GM23338 (cell line): ENCODE measurements at regions not wholly inside any gene's neighbourhood (a gene's known extent, or its start where the extent isn't known, plus 50 kb on each side); places are given as distances from the start of the nearest gene placed in this dataset.
"Not testable (repeated sequence)": the region's sequence is repeated elsewhere in the genome, so short reads cannot be mapped to it uniquely, and the experiment has no call there.

Experiments
- ATAC-seq: fragments of 200-7000 bp; cut with Tn5 transposase; 3 replicates; pipeline ENCODE4 v1.9.1; 2020
- DNase-seq: peaks from one replicate; pipeline ENCODE4 v3.0.0-alpha.2; 2015; ENCODE audit warnings: low spot score
- H2AFZ ChIP-seq: fragments of 200-600 bp; sonication (generic); 2 replicates; pipeline ENCODE4 v1.8.0; 2016; ENCODE audit warnings: antibody characterized with exemption, mild to moderate bottlenecking, moderate library complexity
- H3F3A ChIP-seq: fragments of 200-600 bp; sonication (generic); replicated peaks from 2 replicates; pipeline ENCODE4 v1.8.0; 2017; ENCODE audit warnings: antibody characterized with exemption, mixed run types, low read depth
- H3K27ac ChIP-seq: fragments of 200-600 bp; sonication (generic); 2 replicates; pipeline ENCODE4 v1.6.1; 2016; ENCODE audit warnings: low read depth
- H3K27me3 ChIP-seq: fragments of 200-600 bp; sonication (generic); 2 replicates; pipeline ENCODE4 v1.8.0; 2016; ENCODE audit warnings: mild to moderate bottlenecking, mixed run types, moderate library complexity; ENCODE audit not compliant: insufficient read depth
- H3K36me3 ChIP-seq: fragments of 200-600 bp; sonication (generic); 2 replicates; pipeline ENCODE4 v1.8.0; 2016; ENCODE audit warnings: mild to moderate bottlenecking; ENCODE audit not compliant: insufficient read depth
- H3K4me1 ChIP-seq: fragments of 200-600 bp; sonication (generic); 2 replicates; pipeline ENCODE4 v1.8.0; 2016; ENCODE audit warnings: mild to moderate bottlenecking, moderate library complexity; ENCODE audit not compliant: insufficient read depth
- H3K4me2 ChIP-seq: fragments of 200-600 bp; sonication (generic); 2 replicates; pipeline ENCODE4 v1.7.1; 2017; ENCODE audit warnings: mixed run types
- H3K4me3 ChIP-seq: fragments of 200-600 bp; sonication (generic); 2 replicates; pipeline ENCODE4 v1.6.1; 2016; ENCODE audit warnings: mixed run types
- H3K79me2 ChIP-seq: fragments of 200-600 bp; sonication (generic); replicated peaks from 2 replicates; pipeline ENCODE4 v1.8.0; 2017; ENCODE audit warnings: mild to moderate bottlenecking; ENCODE audit not compliant: insufficient read depth
- H3K9me2 ChIP-seq: fragments of 200-600 bp; sonication (generic); 2 replicates; pipeline ENCODE4 v1.8.0; 2017; ENCODE audit not compliant: insufficient read depth
- H4K20me1 ChIP-seq: fragments of 200-600 bp; sonication (generic); replicated peaks from 2 replicates; pipeline ENCODE4 v1.8.0; 2017; ENCODE audit warnings: mild to moderate bottlenecking; ENCODE audit not compliant: insufficient read depth
- H3K27ac Mint-ChIP-seq: 2 replicates; pipeline ENCODE4 v1.8.0; 2020; ENCODE audit warnings: inconsistent platforms, mild to moderate bottlenecking, moderate library complexity, mixed read lengths
- H3K27me3 Mint-ChIP-seq: 3 replicates; pipeline ENCODE4 v1.8.0; 2022; ENCODE audit warnings: low read depth, mild to moderate bottlenecking, moderate library complexity, mixed read lengths, inconsistent platforms; ENCODE audit not compliant: insufficient read depth, poor library complexity
- H3K36me3 Mint-ChIP-seq: 3 replicates; pipeline ENCODE4 v1.8.0; 2021; ENCODE audit warnings: low read depth, mild to moderate bottlenecking, inconsistent platforms, moderate library complexity, mixed read lengths
- H3K4me1 Mint-ChIP-seq: 3 replicates; pipeline ENCODE4 v1.8.0; 2020; ENCODE audit warnings: mild to moderate bottlenecking, inconsistent platforms, mixed read lengths
- H3K4me3 Mint-ChIP-seq: 3 replicates; pipeline ENCODE4 v1.8.0; 2021; ENCODE audit warnings: moderate library complexity, mild to moderate bottlenecking, inconsistent platforms, mixed read lengths
- H3K9me3 Mint-ChIP-seq: 3 replicates; pipeline ENCODE4 v1.8.0; 2020; ENCODE audit warnings: moderate library complexity, mild to moderate bottlenecking, inconsistent platforms, mixed read lengths
- CREB1 ChIP-seq: fragments of 250-450 bp; sonication (Bioruptor Pico); IDR thresholded peaks from 2 replicates; pipeline ENCODE4 v1.5.0; 2020; ENCODE audit warnings: low read depth, mild to moderate bottlenecking, moderate library complexity
- EZH2phosphoT487 ChIP-seq: fragments of 200-600 bp; sonication (generic); IDR thresholded peaks from one replicate; pipeline ENCODE4 v1.8.1; 2018; ENCODE audit warnings: antibody characterized with exemption; ENCODE audit not compliant: unreplicated experiment
- JUNB ChIP-seq: IDR thresholded peaks from one replicate; pipeline ENCODE4 v1.6.1; 2016; ENCODE audit warnings: antibody characterized with exemption; ENCODE audit not compliant: unreplicated experiment
- POLR2AphosphoS5 ChIP-seq: IDR thresholded peaks from 2 replicates; pipeline ENCODE4 v1.6.1; 2016; ENCODE audit warnings: antibody characterized with exemption, low read depth
- STAT1 ChIP-seq: IDR thresholded peaks from one replicate; pipeline ENCODE4 v1.6.1; 2016; ENCODE audit warnings: antibody characterized with exemption; ENCODE audit not compliant: unreplicated experiment
- ZNF114 ChIP-seq: fragments of 250-450 bp; sonication (Bioruptor Pico); IDR thresholded peaks from 2 replicates; pipeline ENCODE4 v1.5.0; 2020; ENCODE audit warnings: mild to moderate bottlenecking, moderate library complexity
- ZNF331 ChIP-seq: fragments of 250-450 bp; sonication (Bioruptor Pico); IDR thresholded peaks from 2 replicates; pipeline ENCODE4 v1.5.0; 2020; ENCODE audit warnings: low read depth, mild to moderate bottlenecking, moderate library complexity
- TF ChIP-seq, protein P1 (sequence below): fragments of 250-450 bp; sonication (Bioruptor Pico); IDR thresholded peaks from 2 replicates; pipeline ENCODE4 v1.5.0; 2020; ENCODE audit warnings: mild to moderate bottlenecking, moderate library complexity
- TF ChIP-seq, protein P2 (sequence below), 2 experiments: fragments of 200-600 bp in 1 of 2; sonication (generic) in 1 of 2; conservative IDR thresholded peaks; 2 replicates each; pipeline versions ENCODE4 v1.5.1 to v1.6.1; 2016 to 2017; ENCODE audit warnings: antibody characterized with exemption in 2 of 2, low read depth in 2 of 2, mild to moderate bottlenecking in 2 of 2, moderate library complexity in 1 of 2
- TF ChIP-seq, protein P3 (sequence below): IDR thresholded peaks from 2 replicates; pipeline ENCODE4 v1.6.1; 2016; ENCODE audit warnings: antibody characterized with exemption

DNA sequence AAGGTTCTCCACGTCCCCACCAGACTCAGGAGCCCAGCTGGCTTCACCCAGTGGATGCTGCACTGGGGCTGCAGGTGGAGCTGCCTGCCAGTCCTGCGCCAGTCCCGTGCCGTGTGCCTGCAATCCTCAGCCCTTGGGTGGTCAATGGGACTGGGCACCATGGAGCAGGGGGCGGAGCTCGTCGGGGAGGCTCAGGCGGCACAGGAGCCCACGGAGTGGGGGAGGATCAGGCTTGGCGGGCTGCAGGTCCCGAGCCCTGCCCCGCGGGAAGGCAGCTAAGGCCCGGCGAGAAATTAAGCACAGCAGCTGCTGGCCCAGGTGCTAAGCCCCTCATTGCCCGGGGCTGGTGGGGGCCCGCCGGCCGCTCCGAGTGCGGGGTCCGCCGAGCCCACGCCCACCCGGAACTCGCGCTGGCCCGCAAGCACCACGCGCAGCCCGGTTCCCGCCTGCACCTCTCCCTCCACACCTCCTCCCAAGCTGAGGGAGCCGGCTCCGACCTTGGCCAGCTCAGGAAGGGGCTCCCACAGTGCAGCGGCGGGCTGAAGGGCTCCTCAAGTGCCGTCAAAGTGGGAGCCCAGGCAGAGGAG is 87.6 kb downstream of the DNAJB9 start:
- H3K36me3 Mint-ChIP-seq, H3K9me2 ChIP-seq, H3K4me2 ChIP-seq, H3K27ac ChIP-seq, H2AFZ ChIP-seq, H3K27me3 ChIP-seq, H4K20me1 ChIP-seq, H3K4me1 ChIP-seq, H3K4me3 ChIP-seq, H3K79me2 ChIP-seq, DNase-seq, ATAC-seq, H3K36me3 ChIP-seq, H3K27ac Mint-ChIP-seq, H3F3A ChIP-seq, H3K9me3 Mint-ChIP-seq, H3K4me1 Mint-ChIP-seq, H3K4me3 Mint-ChIP-seq, H3K27me3 Mint-ChIP-seq: not testable (repeated sequence)

DNA sequence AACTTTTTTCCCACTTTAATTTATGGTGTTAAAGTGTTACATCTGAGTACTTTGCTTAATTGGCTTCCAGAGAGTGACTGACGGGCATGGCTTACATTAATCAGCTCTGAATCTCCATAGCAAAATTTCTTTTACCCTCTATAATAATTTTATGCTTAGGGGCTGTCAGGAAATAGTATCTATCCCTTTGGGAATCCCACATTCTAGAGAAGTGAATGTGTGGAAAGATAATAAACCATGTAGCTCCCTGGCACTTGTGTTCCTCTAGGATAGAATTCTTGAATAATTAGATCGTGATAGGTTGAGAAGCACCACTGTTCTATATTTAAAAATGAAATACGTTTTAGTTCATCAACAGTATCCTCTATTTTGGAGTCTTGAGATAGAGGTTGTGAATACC is 89.6 kb downstream of the DNAJB9 start:
- H3K27me3 Mint-ChIP-seq = no peaks in the 10 kb centered on the region
- no peak for DNase-seq

More for the DNA sequence above, 89.6 kb downstream of the DNAJB9 start:
- ATAC-seq = no peak
- no peaks in the 10 kb centered on the region for H3K9me3 Mint-ChIP-seq
- no peaks in the 10 kb centered on the region; the same call in 2 of the 3 replicates for H3K4me1 Mint-ChIP-seq
- no peaks in the 10 kb centered on the region for H3K36me3 Mint-ChIP-seq
- no peak overlapping the region for H3K4me2 ChIP-seq
- H2AFZ ChIP-seq = no peak overlapping the region
- no peaks in the 10 kb centered on the region for H4K20me1 ChIP-seq
- H3F3A ChIP-seq = no peaks in the 10 kb centered on the region
- no peaks in the 10 kb centered on the region for H3K27me3 ChIP-seq
- H3K4me3 ChIP-seq = no peak overlapping the region
- H3K27ac ChIP-seq = no peak overlapping the region
- no peak overlapping the region for H3K4me3 Mint-ChIP-seq
- no peak overlapping the region for H3K27ac Mint-ChIP-seq
- no peaks in the 10 kb centered on the region for H3K36me3 ChIP-seq
- H3K79me2 ChIP-seq = no peaks in the 10 kb centered on the region
- H3K4me1 ChIP-seq = no peaks in the 10 kb centered on the region
- no peaks in the 10 kb centered on the region for H3K9me2 ChIP-seq
- TF ChIP-seq POLR2AphosphoS5 (no peak), ZNF114 (CRISPR knock-in tag) (no peak), EZH2phosphoT487 (no peak), JUNB (no peak), STAT1 (no peak), CREB1 (CRISPR knock-in tag) (no peak), ZNF331 (CRISPR knock-in tag) (no peak)
- TF ChIP-seq, protein P1, sequence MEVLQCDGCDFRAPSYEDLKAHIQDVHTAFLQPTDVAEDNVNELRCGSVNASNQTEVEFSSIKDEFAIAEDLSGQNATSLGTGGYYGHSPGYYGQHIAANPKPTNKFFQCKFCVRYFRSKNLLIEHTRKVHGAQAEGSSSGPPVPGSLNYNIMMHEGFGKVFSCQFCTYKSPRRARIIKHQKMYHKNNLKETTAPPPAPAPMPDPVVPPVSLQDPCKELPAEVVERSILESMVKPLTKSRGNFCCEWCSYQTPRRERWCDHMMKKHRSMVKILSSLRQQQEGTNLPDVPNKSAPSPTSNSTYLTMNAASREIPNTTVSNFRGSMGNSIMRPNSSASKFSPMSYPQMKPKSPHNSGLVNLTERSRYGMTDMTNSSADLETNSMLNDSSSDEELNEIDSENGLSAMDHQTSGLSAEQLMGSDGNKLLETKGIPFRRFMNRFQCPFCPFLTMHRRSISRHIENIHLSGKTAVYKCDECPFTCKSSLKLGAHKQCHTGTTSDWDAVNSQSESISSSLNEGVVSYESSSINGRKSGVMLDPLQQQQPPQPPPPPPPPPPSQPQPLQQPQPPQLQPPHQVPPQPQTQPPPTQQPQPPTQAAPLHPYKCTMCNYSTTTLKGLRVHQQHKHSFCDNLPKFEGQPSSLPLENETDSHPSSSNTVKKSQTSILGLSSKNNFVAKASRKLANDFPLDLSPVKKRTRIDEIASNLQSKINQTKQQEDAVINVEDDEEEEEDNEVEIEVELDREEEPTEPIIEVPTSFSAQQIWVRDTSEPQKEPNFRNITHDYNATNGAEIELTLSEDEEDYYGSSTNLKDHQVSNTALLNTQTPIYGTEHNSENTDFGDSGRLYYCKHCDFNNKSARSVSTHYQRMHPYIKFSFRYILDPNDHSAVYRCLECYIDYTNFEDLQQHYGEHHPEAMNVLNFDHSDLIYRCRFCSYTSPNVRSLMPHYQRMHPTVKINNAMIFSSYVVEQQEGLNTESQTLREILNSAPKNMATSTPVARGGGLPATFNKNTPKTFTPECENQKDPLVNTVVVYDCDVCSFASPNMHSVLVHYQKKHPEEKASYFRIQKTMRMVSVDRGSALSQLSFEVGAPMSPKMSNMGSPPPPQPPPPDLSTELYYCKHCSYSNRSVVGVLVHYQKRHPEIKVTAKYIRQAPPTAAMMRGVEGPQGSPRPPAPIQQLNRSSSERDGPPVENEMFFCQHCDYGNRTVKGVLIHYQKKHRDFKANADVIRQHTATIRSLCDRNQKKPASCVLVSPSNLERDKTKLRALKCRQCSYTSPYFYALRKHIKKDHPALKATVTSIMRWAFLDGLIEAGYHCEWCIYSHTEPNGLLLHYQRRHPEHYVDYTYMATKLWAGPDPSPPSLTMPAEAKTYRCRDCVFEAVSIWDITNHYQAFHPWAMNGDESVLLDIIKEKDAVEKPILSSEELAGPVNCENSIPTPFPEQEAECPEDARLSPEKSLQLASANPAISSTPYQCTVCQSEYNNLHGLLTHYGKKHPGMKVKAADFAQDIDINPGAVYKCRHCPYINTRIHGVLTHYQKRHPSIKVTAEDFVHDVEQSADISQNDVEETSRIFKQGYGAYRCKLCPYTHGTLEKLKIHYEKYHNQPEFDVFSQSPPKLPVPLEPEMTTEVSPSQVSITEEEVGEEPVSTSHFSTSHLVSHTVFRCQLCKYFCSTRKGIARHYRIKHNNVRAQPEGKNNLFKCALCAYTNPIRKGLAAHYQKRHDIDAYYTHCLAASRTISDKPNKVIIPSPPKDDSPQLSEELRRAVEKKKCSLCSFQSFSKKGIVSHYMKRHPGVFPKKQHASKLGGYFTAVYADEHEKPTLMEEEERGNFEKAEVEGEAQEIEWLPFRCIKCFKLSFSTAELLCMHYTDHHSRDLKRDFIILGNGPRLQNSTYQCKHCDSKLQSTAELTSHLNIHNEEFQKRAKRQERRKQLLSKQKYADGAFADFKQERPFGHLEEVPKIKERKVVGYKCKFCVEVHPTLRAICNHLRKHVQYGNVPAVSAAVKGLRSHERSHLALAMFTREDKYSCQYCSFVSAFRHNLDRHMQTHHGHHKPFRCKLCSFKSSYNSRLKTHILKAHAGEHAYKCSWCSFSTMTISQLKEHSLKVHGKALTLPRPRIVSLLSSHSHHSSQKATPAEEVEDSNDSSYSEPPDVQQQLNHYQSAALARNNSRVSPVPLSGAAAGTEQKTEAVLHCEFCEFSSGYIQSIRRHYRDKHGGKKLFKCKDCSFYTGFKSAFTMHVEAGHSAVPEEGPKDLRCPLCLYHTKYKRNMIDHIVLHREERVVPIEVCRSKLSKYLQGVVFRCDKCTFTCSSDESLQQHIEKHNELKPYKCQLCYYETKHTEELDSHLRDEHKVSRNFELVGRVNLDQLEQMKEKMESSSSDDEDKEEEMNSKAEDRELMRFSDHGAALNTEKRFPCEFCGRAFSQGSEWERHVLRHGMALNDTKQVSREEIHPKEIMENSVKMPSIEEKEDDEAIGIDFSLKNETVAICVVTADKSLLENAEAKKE (CRISPR knock-in tag) = no peak
- TF ChIP-seq, protein P2, sequence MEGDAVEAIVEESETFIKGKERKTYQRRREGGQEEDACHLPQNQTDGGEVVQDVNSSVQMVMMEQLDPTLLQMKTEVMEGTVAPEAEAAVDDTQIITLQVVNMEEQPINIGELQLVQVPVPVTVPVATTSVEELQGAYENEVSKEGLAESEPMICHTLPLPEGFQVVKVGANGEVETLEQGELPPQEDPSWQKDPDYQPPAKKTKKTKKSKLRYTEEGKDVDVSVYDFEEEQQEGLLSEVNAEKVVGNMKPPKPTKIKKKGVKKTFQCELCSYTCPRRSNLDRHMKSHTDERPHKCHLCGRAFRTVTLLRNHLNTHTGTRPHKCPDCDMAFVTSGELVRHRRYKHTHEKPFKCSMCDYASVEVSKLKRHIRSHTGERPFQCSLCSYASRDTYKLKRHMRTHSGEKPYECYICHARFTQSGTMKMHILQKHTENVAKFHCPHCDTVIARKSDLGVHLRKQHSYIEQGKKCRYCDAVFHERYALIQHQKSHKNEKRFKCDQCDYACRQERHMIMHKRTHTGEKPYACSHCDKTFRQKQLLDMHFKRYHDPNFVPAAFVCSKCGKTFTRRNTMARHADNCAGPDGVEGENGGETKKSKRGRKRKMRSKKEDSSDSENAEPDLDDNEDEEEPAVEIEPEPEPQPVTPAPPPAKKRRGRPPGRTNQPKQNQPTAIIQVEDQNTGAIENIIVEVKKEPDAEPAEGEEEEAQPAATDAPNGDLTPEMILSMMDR (conservative IDR thresholded peaks at IDR 0.05; ENCODE audit: low read depth in 2 of 2) = no peak
- TF ChIP-seq, protein P3, sequence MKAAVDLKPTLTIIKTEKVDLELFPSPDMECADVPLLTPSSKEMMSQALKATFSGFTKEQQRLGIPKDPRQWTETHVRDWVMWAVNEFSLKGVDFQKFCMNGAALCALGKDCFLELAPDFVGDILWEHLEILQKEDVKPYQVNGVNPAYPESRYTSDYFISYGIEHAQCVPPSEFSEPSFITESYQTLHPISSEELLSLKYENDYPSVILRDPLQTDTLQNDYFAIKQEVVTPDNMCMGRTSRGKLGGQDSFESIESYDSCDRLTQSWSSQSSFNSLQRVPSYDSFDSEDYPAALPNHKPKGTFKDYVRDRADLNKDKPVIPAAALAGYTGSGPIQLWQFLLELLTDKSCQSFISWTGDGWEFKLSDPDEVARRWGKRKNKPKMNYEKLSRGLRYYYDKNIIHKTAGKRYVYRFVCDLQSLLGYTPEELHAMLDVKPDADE = no peak
